Panc1 (cell line): ENCODE measurements at regions not wholly inside any gene's neighbourhood (a gene's known extent, or its start where the extent isn't known, plus 50 kb on each side); places are given as distances from the start of the nearest gene placed in this dataset.

ENCODE experiments used
- ATAC-seq: fragments of 200-7000 bp; cut with Tn5 transposase; 2 replicates; pipeline ENCODE4 v1.9.1; 2020; ENCODE audit warnings: mild to moderate bottlenecking, moderate library complexity
- BruUV-seq: library from RNA; stranded (reverse); fragments of 400-500 nt; replicated peaks from 2 replicates; lab custom pipeline; 2021; lab: Mats Ljungman, UMichigan
- CTCF ChIA-PET: fragments of 300-600 bp; sonication (Branson Sonifier 250); formaldehyde crosslinking; loops from one replicate; lab custom pipeline; 2022; ENCODE audit warnings: antibody characterized with exemption; lab: Charles Lee
- POLR2A ChIA-PET: fragments of 300-600 bp; sonication (Branson Sonifier 250); formaldehyde crosslinking; loops from one replicate; lab custom pipeline; 2022; ENCODE audit warnings: antibody characterized with exemption; lab: Charles Lee
- DNase-seq: peaks from one replicate; pipeline ENCODE4 v3.0.0-alpha.2; 2010; ENCODE audit warnings: low read depth, low spot score
- H3K27ac ChIP-seq: 2 replicates; pipeline ENCODE4 v1.5.1; 2011; ENCODE audit warnings: mild to moderate bottlenecking, low read length, inconsistent platforms
- H3K27me3 ChIP-seq: fragments of 200-500 bp; sonication (Bioruptor generic); 2 replicates; pipeline ENCODE4 v1.6.0; 2014; ENCODE audit warnings: low read length, inconsistent platforms; ENCODE audit not compliant: control insufficient read depth, insufficient read depth
- H3K36me3 ChIP-seq: fragments of 200-500 bp; sonication (Bioruptor generic); 2 replicates; pipeline ENCODE4 v1.5.1; 2014; ENCODE audit warnings: inconsistent platforms, mild to moderate bottlenecking, low read length, moderate library complexity; ENCODE audit not compliant: control insufficient read depth, insufficient read depth
- H3K4me1 ChIP-seq: 2 replicates; pipeline ENCODE4 v1.5.1; 2011; ENCODE audit warnings: inconsistent platforms, mild to moderate bottlenecking, low read length, moderate library complexity; ENCODE audit not compliant: control insufficient read depth, insufficient read depth
- H3K4me3 ChIP-seq, 2 experiments: 2 replicates each; pipeline ENCODE4 v1.5.1; 2011 to 2012; ENCODE audit warnings: low read depth in 2 of 2, low read length in 2 of 2, mild to moderate bottlenecking in 2 of 2, inconsistent platforms in 1 of 2, moderate library complexity in 1 of 2
- H3K9me3 ChIP-seq: fragments of 200-500 bp; sonication (Bioruptor generic); 2 replicates; pipeline ENCODE4 v1.5.1; 2014; ENCODE audit warnings: low read depth, mild to moderate bottlenecking, inconsistent platforms, low read length, moderate library complexity; ENCODE audit not compliant: control insufficient read depth, insufficient read depth
- CTCF ChIP-seq: fragments of 450-650 bp; IDR thresholded peaks from 2 replicates; pipeline ENCODE4 v1.5.1; 2017; ENCODE audit warnings: mild to moderate bottlenecking
- POLR2AphosphoS5 ChIP-seq: IDR thresholded peaks from 2 replicates; pipeline ENCODE4 v1.6.1; 2012; ENCODE audit warnings: mild to moderate bottlenecking, low read depth, low read length, moderate library complexity
- SIN3A ChIP-seq: IDR thresholded peaks from 2 replicates; pipeline ENCODE4 v1.6.1; 2012; ENCODE audit warnings: low read depth, mild to moderate bottlenecking, low read length, moderate library complexity, borderline replicate concordance; ENCODE audit not compliant: insufficient read depth
- TCF7L2 ChIP-seq: IDR thresholded peaks from 2 replicates; pipeline ENCODE4 v1.6.1; 2011; ENCODE audit warnings: mild to moderate bottlenecking, low read depth, low read length, inconsistent platforms
- in situ Hi-C: cut with HindIII; loops from 2 replicates; pipeline ENCODE4 v1.10.0; 2016; ENCODE audit warnings: low sequenced_read_pairs, low pct_unique_long_range_greater_than_20kb
- intact Hi-C: fragments of 100-400 bp; cut with micrococcal nuclease; formaldehyde crosslinking; loops from one replicate; pipeline ENCODE4 v1.10.0; 2022; ENCODE audit not compliant: unreplicated experiment
- TF ChIP-seq, protein P1 (sequence below), 2 experiments: IDR thresholded peaks; 2 replicates each; pipeline ENCODE4 v1.6.1; 2011 to 2012; ENCODE audit warnings: low read depth in 2 of 2, control low read depth in 1 of 2, low read length in 1 of 2, mild to moderate bottlenecking in 1 of 2, moderate library complexity in 1 of 2; ENCODE audit not compliant: insufficient read depth in 1 of 2

GRCh38 chr6:132244744-132245143 lies 156.5 kb downstream of the MOXD1 start:
- Histone ChIP-seq H3K9me3 (no peaks in the 10 kb centered on the region), H3K4me3 (no peak overlapping the region), H3K4me1 (no peaks in the 10 kb centered on the region), H3K27ac (no peak overlapping the region), H3K27me3 (no peaks in the 10 kb centered on the region), H3K36me3 (no peaks in the 10 kb centered on the region)
- ChIA-PET POLR2A (no interaction called here), CTCF (no interaction called here)
- in situ Hi-C loops, result no loop called here
- ATAC-seq, result no peak
- intact Hi-C loops, result no loop called here
- no TSS peak for BruUV-seq
- no peak for DNase-seq
- no peak for TF ChIP-seq CTCF
- no peak for TF ChIP-seq POLR2AphosphoS5

GRCh38 chr6:132236744-132237143 lies 164.5 kb downstream of the MOXD1 start:
- no peak for DNase-seq
- no peaks in the 10 kb centered on the region for H3K9me3 ChIP-seq
- no peaks in the 10 kb centered on the region for H3K4me1 ChIP-seq
- ChIA-PET CTCF (interaction anchor here (1.6 kb wide), 1 partner anchor 43 kb away, joined by 4 read pairs; no protein-coding TSS in a partner anchor), POLR2A (no interaction called here)
- H3K36me3 ChIP-seq, result no peaks in the 10 kb centered on the region
- H3K4me3 ChIP-seq, result no peak overlapping the region
- no peak overlapping the region for H3K27ac ChIP-seq
- no peaks in the 10 kb centered on the region for H3K27me3 ChIP-seq
- in situ Hi-C loops, result no loop called here
- intact Hi-C loops, result no loop called here
- BruUV-seq, result no TSS peak
- TF ChIP-seq, protein P1, sequence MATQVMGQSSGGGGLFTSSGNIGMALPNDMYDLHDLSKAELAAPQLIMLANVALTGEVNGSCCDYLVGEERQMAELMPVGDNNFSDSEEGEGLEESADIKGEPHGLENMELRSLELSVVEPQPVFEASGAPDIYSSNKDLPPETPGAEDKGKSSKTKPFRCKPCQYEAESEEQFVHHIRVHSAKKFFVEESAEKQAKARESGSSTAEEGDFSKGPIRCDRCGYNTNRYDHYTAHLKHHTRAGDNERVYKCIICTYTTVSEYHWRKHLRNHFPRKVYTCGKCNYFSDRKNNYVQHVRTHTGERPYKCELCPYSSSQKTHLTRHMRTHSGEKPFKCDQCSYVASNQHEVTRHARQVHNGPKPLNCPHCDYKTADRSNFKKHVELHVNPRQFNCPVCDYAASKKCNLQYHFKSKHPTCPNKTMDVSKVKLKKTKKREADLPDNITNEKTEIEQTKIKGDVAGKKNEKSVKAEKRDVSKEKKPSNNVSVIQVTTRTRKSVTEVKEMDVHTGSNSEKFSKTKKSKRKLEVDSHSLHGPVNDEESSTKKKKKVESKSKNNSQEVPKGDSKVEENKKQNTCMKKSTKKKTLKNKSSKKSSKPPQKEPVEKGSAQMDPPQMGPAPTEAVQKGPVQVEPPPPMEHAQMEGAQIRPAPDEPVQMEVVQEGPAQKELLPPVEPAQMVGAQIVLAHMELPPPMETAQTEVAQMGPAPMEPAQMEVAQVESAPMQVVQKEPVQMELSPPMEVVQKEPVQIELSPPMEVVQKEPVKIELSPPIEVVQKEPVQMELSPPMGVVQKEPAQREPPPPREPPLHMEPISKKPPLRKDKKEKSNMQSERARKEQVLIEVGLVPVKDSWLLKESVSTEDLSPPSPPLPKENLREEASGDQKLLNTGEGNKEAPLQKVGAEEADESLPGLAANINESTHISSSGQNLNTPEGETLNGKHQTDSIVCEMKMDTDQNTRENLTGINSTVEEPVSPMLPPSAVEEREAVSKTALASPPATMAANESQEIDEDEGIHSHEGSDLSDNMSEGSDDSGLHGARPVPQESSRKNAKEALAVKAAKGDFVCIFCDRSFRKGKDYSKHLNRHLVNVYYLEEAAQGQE (IDR thresholded peaks at IDR 0.05; ENCODE audit: insufficient read depth in 1 of 2, low read depth in 2 of 2, low read length in 1 of 2), result no peak
- no peak for TF ChIP-seq POLR2AphosphoS5
- no peak for TF ChIP-seq CTCF
- no peak for ATAC-seq

- TF ChIP-seq, protein P1 (IDR thresholded peaks at IDR 0.05; ENCODE audit: insufficient read depth in 1 of 2, low read depth in 2 of 2, low read length in 1 of 2), result no peak
- TF ChIP-seq TCF7L2, result no peak
- no peak for TF ChIP-seq POLR2AphosphoS5
- TF ChIP-seq SIN3A, result no peak
- TF ChIP-seq CTCF, result no peak
- H3K27me3 ChIP-seq, result no peaks in the 10 kb centered on the region
- no peaks in the 10 kb centered on the region for H3K36me3 ChIP-seq
- H3K9me3 ChIP-seq, result no peaks in the 10 kb centered on the region
- H3K27ac ChIP-seq, result no peak overlapping the region
- no peak for DNase-seq
- no TSS peak for BruUV-seq
- no peaks in the 10 kb centered on the region for H3K4me1 ChIP-seq
- no peak for ATAC-seq
- H3K4me3 ChIP-seq, result no peak overlapping the region
- ChIA-PET POLR2A (no interaction called here), CTCF (no interaction called here)
- in situ Hi-C loops (no loop called here), intact Hi-C loops (no loop called here)
Observed at GRCh38 chr6:132236281-132236680, 165.0 kb downstream of the MOXD1 start.
